ENCODE measurements at regions not wholly inside any gene's neighbourhood (a gene's known extent, or its start where the extent isn't known, plus 50 kb on each side); places are given as distances from the start of the nearest gene placed in this dataset.

- DNase-seq: no peak
Observed at GRCh38 chr17:72025113-72025512, 95.7 kb upstream of the SOX9 start.

DNA sequence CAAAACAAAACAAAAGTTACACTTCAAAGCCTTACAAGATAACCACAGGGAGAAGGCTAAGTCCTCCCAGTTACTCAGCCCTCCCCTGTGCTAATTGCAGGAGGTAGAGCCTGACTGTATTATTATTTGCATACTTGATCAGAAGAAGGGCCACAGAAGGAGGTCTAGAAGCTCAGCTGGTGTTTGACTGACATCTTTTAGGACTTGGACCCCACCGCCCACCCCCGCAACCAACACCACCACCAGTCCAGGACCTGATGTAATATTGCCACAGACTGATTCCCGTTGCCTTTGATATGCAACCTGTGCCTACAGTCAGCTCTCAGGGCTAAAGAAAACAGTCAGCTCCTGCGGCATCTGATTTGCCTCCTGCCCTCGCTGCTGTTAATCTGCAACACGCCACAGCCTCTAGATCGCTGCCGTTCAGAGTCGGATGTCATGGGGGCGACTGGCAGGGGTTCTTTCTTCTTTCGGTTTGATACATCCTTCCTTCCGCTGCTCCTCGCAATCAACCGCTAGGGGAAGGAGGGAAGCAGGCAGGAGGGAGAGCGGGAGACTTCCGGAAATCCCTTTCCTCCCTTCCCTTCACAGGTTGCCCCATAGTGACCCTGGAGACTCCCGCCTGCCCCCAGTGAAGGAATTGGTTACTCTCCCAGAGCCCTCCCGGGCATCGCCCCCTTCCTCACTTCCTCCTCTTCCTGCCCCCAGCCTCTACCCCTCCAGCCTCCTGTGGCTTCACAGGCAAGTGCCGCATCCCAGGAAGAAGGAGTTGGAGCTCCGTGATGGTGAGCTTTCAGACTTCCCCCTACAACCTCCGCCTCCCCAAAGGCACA is 90.5 kb upstream of the SOX9 start:
- peak; percentile 83 for DNase-seq

GRCh38 chr17:72031219-72031884 is 89.5 kb upstream of the SOX9 start:
- no peak for DNase-seq

DNA sequence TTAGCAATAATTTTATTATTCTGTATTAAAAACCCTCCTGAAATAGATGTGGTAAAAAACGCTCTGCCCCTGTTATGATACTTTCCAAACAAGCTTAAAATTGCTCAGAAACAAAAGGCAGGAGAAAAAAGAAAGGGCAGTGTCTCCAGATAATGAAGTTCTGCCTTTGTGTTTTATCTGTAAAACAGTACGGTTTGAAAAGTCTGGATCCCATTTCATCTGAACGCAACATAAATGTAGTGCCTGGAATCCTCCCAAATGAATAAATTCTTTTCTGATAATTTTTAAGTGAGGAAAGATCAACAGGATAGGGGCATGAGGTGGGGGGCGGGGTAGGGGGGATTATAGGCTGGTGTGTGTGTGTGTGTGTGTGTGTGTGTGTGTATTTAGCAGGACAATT is 87.5 kb upstream of the SOX9 start:
- DNase-seq: no peak

GRCh38 chr17:72034000-72034399 is 86.8 kb upstream of the SOX9 start:
- no peak for DNase-seq

DNA sequence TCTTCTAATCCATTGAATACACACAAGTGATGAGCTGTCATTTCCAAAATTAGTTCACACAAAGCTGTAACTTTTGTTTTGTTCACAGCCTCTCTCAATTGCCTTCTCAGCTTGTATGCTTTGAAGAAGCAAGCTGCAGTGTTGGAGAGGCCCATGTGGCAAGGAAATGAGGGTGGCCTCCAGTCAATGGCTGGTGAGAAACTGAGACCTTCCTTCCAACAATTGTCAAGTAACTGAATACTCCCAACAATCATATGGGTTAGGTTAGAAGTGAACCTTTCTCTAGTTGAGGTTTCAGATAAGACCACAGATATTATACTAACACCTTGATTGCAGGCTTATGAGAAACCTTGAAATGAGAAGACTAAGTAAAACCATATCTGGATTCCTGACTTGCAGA is 82.4 kb upstream of the SOX9 start:
- no peak for DNase-seq

DNA sequence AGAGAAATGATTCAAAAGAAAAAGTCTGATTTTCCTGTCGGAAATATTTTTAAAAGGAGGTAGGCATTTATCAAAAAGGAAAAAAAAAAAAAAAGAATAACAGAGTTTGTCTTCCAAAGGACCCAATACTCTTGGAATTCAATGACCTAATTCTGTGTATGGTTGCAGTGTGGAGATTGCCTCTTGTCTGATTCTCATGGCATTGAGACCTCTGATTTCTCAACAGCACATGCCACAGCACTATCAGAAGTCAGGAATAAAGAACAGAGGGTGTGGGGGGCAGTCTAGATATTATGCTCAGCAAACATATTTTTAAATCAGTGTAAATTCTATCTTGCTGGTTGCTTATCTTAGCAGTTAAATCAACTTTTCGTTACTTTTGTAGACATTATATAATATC is 81.3 kb upstream of the SOX9 start:
- no peak for DNase-seq

- no peak for DNase-seq
Observed at GRCh38 chr17:72046178-72046577, 74.6 kb upstream of the SOX9 start.

DNA sequence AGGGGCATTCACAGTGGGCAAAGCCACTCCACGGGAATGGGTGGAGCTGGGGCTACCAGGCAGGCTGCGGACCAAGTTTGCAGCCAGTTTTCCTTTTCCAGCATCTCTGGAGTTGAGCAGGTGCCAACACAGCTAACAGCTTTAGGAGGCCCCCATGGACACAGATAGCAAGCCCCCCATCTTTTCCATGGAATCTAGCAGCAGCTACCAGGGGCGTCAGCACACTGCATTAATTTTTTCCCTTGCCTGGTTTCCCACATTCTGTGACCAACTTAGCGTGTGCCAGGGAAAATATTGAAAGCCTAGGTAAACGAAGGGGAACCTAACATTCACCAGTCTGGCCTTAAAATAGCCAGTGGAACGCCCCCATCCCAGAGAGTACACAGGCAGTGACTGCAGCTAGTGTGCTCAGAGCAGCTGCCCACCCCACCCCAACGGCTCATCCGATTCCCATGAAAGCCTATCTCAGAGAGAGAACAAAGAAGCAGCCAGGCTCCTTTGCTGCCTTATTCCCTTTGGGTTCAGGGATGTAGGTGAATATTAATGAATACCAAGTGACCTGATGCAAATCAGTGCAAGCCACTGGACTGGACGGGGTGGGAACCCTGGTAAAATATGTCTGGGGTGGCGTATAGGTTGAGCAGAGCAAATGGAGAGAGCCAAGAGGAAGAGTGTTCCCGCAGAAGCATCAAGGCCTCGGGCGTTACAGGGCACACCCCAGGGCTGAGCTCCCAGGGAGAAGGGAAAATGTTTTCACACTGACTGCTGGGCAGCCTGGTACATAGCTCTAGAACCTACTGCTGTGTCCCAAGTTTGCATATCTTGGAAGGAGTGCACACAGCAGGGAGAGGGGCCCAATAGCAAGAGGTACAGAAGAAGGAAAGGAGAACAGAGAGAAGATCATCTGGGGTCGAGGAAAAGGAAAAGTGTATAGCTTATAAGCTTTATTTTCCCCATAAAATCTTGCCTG is 73.9 kb upstream of the SOX9 start:
- no peak for DNase-seq

DNA sequence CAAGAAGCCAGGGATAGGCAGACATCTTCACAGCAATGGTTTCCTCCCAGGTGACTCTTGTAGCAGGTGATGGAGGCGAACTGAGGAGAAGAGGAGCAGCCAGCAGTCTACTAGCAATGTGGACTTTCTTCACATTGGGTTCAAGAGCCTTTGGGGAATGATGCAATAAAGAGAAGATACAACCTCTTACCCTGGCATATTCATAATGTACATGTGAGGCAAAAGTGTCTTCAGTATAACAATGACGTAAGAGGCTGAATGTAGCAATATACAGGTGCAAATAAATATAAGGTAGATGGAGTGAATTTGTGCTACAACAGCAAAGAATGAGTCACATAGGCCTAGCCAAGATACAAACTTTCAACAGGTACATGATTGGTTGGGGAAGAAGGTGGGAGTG is 70.9 kb upstream of the SOX9 start:
- no peak for DNase-seq

DNA sequence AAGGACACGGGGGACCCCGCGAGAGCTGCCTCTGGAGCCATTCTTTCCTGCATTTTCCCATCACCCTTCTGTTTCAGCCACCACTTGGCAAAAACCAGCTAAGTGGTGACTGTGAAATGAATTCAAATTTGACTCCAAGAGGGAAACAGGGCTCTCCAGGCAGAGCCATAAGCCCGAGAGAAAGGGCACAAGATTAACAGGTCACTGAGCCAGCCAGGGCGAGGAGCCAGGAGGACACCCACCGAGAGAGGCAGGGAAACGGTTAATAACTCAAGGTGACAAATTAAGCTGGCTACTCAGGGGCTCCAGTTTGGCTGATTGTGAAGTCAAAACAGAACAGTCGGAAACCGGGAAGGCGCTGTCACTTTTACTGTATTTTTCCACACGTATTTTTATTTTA is 67.8 kb upstream of the SOX9 start:
- no peak for DNase-seq

- DNase-seq: no peak
Observed at GRCh38 chr17:72053449-72053848, 67.4 kb upstream of the SOX9 start.

DNA sequence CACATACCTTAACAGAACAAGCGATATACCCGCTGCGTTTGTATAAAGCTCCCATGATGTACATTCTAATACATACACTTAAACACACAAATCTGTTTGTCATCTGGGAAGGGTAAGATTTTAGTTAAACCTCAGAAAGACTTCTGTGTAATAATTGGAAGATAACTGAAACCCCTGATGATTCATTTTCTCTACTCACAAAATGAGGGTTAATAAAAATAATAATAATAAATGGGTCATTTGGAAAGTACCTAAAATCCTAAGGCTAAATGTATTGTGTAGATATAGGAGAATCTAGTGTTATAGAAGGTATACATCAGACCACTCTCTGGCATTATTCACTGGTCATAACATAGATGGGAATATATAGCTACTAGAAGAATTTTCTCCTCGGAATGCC is 64.7 kb upstream of the SOX9 start:
- DNase-seq: no peak

DNA sequence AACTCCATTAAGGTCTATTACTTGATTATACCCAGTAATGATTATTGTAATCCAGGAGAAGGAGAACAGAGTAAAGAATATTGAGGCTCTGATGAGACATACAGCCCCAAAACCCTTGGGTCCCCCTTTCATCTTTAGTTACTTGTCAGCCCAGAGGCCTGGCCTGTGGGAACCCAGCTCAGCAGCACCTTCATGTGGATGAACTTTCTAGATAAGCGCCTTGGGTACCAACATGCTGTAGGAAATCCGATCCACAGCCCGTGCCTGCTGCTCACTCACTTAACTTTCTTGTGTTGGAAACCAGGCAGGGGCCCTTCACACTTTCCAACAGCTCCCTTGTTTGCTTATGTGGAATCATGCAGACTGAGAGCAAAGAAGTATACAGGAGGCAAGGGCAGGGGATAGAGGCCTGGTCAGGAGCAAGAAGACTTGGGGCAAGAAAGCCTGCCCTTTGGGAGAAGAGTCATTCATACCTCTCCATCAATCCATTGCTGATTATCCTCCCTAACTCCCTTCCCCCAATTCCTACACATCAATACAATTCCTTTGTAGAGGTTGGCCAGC is 64.0 kb upstream of the SOX9 start:
- no peak for DNase-seq

DNA sequence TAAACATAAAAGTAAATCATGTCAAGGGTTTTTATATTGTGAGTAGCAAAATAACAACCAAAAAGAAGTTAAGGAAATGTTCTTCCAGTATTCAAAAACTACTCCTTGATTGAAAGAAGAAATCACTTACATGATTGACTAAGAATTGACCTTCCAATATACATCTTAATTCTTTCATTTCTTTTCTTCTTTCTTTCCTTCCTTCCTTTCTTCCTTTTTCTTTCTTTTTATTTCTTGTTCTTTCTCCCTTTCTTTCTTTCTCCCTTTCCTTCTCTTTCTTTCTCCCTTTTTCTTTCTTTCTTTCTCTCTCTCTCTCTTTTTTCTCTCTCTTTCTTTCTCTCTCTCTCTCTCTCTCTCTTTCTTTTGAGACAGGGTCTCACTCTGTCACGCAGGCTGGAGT is 60.7 kb upstream of the SOX9 start:
- no peak for DNase-seq

- DNase-seq: no peak
Observed at GRCh38 chr17:72063262-72063661, 57.6 kb upstream of the SOX9 start.

- DNase-seq: no peak
Observed at GRCh38 chr17:72063756-72064450, 56.9 kb upstream of the SOX9 start.

DNA sequence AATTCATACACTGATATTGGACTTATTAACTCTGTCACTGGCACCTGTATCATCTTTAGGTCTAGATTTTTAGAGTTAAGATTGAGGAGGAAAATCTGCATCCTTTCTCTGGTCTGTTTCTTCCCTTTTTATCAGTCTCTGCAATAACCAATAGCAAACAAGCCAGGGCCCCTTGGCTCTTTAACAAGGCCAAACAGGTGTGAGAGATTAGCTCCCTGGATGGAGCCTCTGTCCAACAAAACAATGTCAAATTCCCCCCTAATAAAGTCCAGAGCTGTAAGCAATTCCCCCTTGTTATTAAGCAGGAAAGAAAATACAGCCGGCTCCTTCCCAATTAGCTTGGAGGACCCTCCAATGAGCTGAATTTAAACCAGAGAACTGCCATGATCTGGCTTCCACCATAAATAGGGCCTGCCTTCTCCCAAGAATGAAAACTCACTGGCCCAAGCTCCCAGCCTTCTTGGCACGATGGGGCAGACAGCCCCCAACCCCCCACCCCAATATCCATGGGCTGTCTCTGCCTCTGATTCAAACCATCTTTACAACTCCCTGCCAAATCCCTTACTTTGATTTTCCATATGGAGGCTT is 56.1 kb upstream of the SOX9 start:
- no peak for DNase-seq

DNA sequence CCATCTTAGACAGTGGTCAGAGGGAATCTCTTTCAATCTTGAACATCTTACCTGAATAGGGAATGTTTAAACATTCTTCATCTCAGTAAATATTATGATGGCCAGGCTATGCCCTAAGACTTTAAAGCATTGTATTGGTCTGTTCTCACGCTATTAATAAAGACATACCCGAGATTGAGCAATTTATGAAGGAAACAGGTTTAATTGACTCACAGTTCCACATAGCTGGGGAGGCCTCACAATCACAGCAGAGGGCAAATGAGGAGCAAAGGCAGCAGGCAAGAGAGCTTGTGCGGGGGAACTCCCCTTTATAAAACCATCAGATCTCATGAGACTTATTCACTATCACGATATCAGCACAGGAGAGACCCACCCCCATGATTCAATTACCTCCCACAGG is 55.3 kb upstream of the SOX9 start:
- DNase-seq: no peak

DNA sequence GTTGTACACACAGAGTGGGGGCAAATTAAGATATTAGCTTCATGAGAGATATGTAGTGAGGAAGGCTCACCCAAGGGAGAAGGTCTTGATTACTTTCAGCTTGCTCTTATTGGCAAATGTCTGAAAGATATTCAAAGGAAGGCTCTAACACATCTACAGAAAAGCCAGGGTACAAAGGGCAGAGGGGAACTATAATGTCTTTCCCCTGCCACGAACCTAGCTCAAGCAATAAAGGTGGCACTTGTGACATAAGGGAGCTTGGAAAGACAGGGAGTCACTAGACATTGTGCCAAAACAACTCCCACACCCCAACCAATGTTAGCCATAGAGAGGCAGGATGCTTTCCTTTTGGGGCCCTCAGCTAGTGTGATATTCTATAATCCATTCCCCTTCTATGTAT is 52.2 kb upstream of the SOX9 start:
- no peak for DNase-seq

- DNase-seq: no peak
Observed at GRCh38 chr17:72069586-72070202, 51.1 kb upstream of the SOX9 start.

Measured in EL (cell line).